Duodenal mucosa (tissue), 2 donors: ENCODE measurements at regions not wholly inside any gene's neighbourhood (a gene's known extent, or its start where the extent isn't known, plus 50 kb on each side); places are given as distances from the start of the nearest gene placed in this dataset.

Experiments used
- H3K27ac ChIP-seq: one replicate; pipeline ENCODE4 v1.7.0; 2013; ENCODE audit warnings: low read depth, low read length
- H3K27me3 ChIP-seq, 2 donors: one replicate each; pipeline ENCODE4 v1.7.0; 2013; ENCODE audit warnings: low read length in 2 of 2, control low read depth in 1 of 2; ENCODE audit not compliant: insufficient read depth in 2 of 2, control insufficient read depth in 1 of 2
- H3K36me3 ChIP-seq, 2 donors: one replicate each; pipeline ENCODE4 v1.7.0; 2013; ENCODE audit warnings: low read length in 2 of 2, control low read depth in 1 of 2; ENCODE audit not compliant: insufficient read depth in 2 of 2, control insufficient read depth in 1 of 2
- H3K4me1 ChIP-seq, 2 donors: one replicate each; pipeline ENCODE4 v1.7.0; 2013; ENCODE audit warnings: low read length in 2 of 2, control low read depth in 1 of 2; ENCODE audit not compliant: insufficient read depth in 2 of 2, control insufficient read depth in 1 of 2
- H3K4me3 ChIP-seq, 2 donors: one replicate each; pipeline ENCODE4 v1.7.0; 2013; ENCODE audit warnings: low read length in 2 of 2, low read depth in 1 of 2
- H3K9ac ChIP-seq, 2 donors: one replicate each; pipeline ENCODE4 v1.7.0; 2013; ENCODE audit warnings: low read length in 2 of 2, low read depth in 1 of 2
- H3K9me3 ChIP-seq, 2 donors: one replicate each; pipeline ENCODE4 v1.7.0; 2013; ENCODE audit warnings: low read length in 2 of 2, control low read depth in 1 of 2; ENCODE audit not compliant: control insufficient read depth in 1 of 2

GRCh38 chrY:19644889-19645638 is 99.5 kb downstream of the KDM5D start:
- H3K4me3 ChIP-seq: no peak overlapping the region
- no peak overlapping the region for H3K9ac ChIP-seq
- no peaks in the 10 kb centered on the region for H3K9me3 ChIP-seq
- H3K4me1 ChIP-seq: no peaks in the 10 kb centered on the region
- no peaks in the 10 kb centered on the region for H3K27me3 ChIP-seq
- no peaks in the 10 kb centered on the region for H3K36me3 ChIP-seq
- H3K27ac ChIP-seq: no peak overlapping the region

GRCh38 chrY:19637651-19638347 is 106.7 kb downstream of the KDM5D start:
- no peaks in the 10 kb centered on the region for H3K27me3 ChIP-seq
- H3K4me1 ChIP-seq: no peaks in the 10 kb centered on the region
- no peaks in the 10 kb centered on the region for H3K9me3 ChIP-seq
- H3K4me3 ChIP-seq: no peak overlapping the region
- H3K27ac ChIP-seq: no peak overlapping the region
- H3K36me3 ChIP-seq: no peaks in the 10 kb centered on the region
- no peak overlapping the region for H3K9ac ChIP-seq

- Histone ChIP-seq H3K9ac (no peak overlapping the region), H3K27me3 (no peaks in the 10 kb centered on the region), H3K4me1 (no peaks in the 10 kb centered on the region), H3K9me3 (no peaks in the 10 kb centered on the region), H3K27ac (no peak overlapping the region), H3K36me3 (no peaks in the 10 kb centered on the region), H3K4me3 (no peak overlapping the region)
Observed at GRCh38 chrY:19628926-19629325, 115.6 kb downstream of the KDM5D start.

- Histone ChIP-seq H3K4me3 (no peak overlapping the region), H3K9ac (no peak overlapping the region), H3K27ac (no peak overlapping the region), H3K4me1 (no peaks in the 10 kb centered on the region), H3K36me3 (no peaks in the 10 kb centered on the region), H3K27me3 (no peaks in the 10 kb centered on the region), H3K9me3 (no peaks in the 10 kb centered on the region)
Observed at GRCh38 chrY:19622392-19622791, 122.1 kb downstream of the KDM5D start.

GRCh38 chrY:19621756-19622155 is 122.8 kb downstream of the KDM5D start:
- H3K4me3 ChIP-seq: no peak overlapping the region
- H3K9me3 ChIP-seq: no peaks in the 10 kb centered on the region
- H3K36me3 ChIP-seq: no peaks in the 10 kb centered on the region
- H3K27ac ChIP-seq: no peak overlapping the region
- no peaks in the 10 kb centered on the region for H3K27me3 ChIP-seq
- H3K9ac ChIP-seq: no peak overlapping the region
- H3K4me1 ChIP-seq: no peaks in the 10 kb centered on the region

- H3K36me3 ChIP-seq: peaks cover 0 to 7% of the 10 kb centered on the region in 2 donors
- no peak overlapping the region for H3K27ac ChIP-seq
- no peak overlapping the region for H3K9ac ChIP-seq
- H3K4me3 ChIP-seq: no peak overlapping the region
- H3K27me3 ChIP-seq: no peaks in the 10 kb centered on the region
- no peaks in the 10 kb centered on the region for H3K4me1 ChIP-seq
- H3K9me3 ChIP-seq: no peaks in the 10 kb centered on the region
Observed at GRCh38 chrY:19601113-19601512, 143.4 kb downstream of the KDM5D start.

GRCh38 chrY:19600711-19601110 is 143.8 kb downstream of the KDM5D start:
- Histone ChIP-seq H3K27me3 (no peaks in the 10 kb centered on the region), H3K4me3 (no peak overlapping the region), H3K9me3 (no peaks in the 10 kb centered on the region), H3K36me3 (peaks cover 0 to 7% of the 10 kb centered on the region in 2 donors), H3K27ac (no peak overlapping the region), H3K9ac (no peak overlapping the region), H3K4me1 (no peaks in the 10 kb centered on the region)

GRCh38 chrY:19590235-19590634 is 154.3 kb downstream of the KDM5D start:
- Histone ChIP-seq H3K4me3 (no peak overlapping the region), H3K27ac (no peak overlapping the region), H3K9me3 (no peaks in the 10 kb centered on the region), H3K36me3 (peaks cover 10% of the 10 kb centered on the region in 2 donors), H3K4me1 (no peaks in the 10 kb centered on the region), H3K9ac (no peak overlapping the region), H3K27me3 (no peaks in the 10 kb centered on the region)

GRCh38 chrY:19589664-19590063 is 154.9 kb downstream of the KDM5D start:
- Histone ChIP-seq H3K27me3 (no peaks in the 10 kb centered on the region), H3K36me3 (peaks cover 10% of the 10 kb centered on the region in 2 donors), H3K9ac (no peak overlapping the region), H3K4me1 (no peaks in the 10 kb centered on the region), H3K9me3 (no peaks in the 10 kb centered on the region), H3K4me3 (no peak overlapping the region), H3K27ac (no peak overlapping the region)

GRCh38 chrY:19587311-19587710 is 157.2 kb downstream of the KDM5D start:
- Histone ChIP-seq H3K9ac (no peak overlapping the region), H3K4me3 (no peak overlapping the region), H3K27me3 (no peaks in the 10 kb centered on the region), H3K27ac (no peak overlapping the region), H3K9me3 (no peaks in the 10 kb centered on the region), H3K4me1 (no peaks in the 10 kb centered on the region), H3K36me3 (peaks cover 10% of the 10 kb centered on the region in 2 donors)
